HPDE6-E6E7 (cell line): ENCODE measurements at regions not wholly inside any gene's neighbourhood (a gene's known extent, or its start where the extent isn't known, plus 50 kb on each side); places are given as distances from the start of the nearest gene placed in this dataset.
A peak's percentile ranks its signal among the peaks of the same experiment; 100 is the strongest.
"Not testable (repeated sequence)": the region's sequence is repeated elsewhere in the genome, so short reads cannot be mapped to it uniquely, and the experiment has no call there.

Experiments used
- DNase-seq: peaks from one replicate; pipeline ENCODE4 v3.0.0; 2011; ENCODE audit warnings: missing footprints; ENCODE audit errors: extremely low spot score

GRCh38 chrX:74251006-74251930, 52.7 kb upstream of the ZCCHC13 start:
- no peak for DNase-seq

GRCh38 chrX:74250574-74250973, 53.4 kb upstream of the ZCCHC13 start:
- no peak for DNase-seq

GRCh38 chrX:74249963-74250362, 54.0 kb upstream of the ZCCHC13 start:
- DNase-seq, result no peak

- no peak for DNase-seq
These were observed 55.1 kb upstream of the ZCCHC13 start for GRCh38 chrX:74248889-74249288.

GRCh38 chrX:74246524-74246923, 57.5 kb upstream of the ZCCHC13 start:
- DNase-seq, result peak; percentile 8

GRCh38 chrX:74242484-74243138, 61.4 kb upstream of the ZCCHC13 start:
- no peak for DNase-seq

GRCh38 chrX:74242050-74242449, 61.9 kb upstream of the ZCCHC13 start:
- DNase-seq, result no peak

GRCh38 chrX:74238771-74239170, 65.2 kb upstream of the ZCCHC13 start:
- no peak for DNase-seq

- DNase-seq, result no peak
These were observed 69.2 kb upstream of the ZCCHC13 start for GRCh38 chrX:74234818-74235217.

- DNase-seq, result no peak
These were observed 71.1 kb upstream of the ZCCHC13 start for GRCh38 chrX:74232859-74233258.

- no peak for DNase-seq
These were observed 72.4 kb upstream of the ZCCHC13 start for GRCh38 chrX:74231625-74232024.

- DNase-seq, result no peak
These were observed 73.9 kb upstream of the ZCCHC13 start for GRCh38 chrX:74230094-74230493.

- DNase-seq, result no peak
These were observed 78.9 kb upstream of the ZCCHC13 start for GRCh38 chrX:74225111-74225510.

- DNase-seq, result no peak
These were observed 83.7 kb upstream of the ZCCHC13 start for GRCh38 chrX:74220277-74220676.

GRCh38 chrX:74218895-74219294, 85.1 kb upstream of the ZCCHC13 start:
- DNase-seq, result no peak

GRCh38 chrX:74216421-74216820, 87.6 kb upstream of the ZCCHC13 start:
- no peak for DNase-seq

GRCh38 chrX:74211911-74212310, 92.1 kb upstream of the ZCCHC13 start:
- no peak for DNase-seq

- no peak for DNase-seq
These were observed 96.4 kb upstream of the ZCCHC13 start for GRCh38 chrX:74207539-74207938.

GRCh38 chrX:74195605-74196004, 108.4 kb upstream of the ZCCHC13 start:
- DNase-seq, result no peak

- no peak for DNase-seq
These were observed 108.9 kb upstream of the ZCCHC13 start for GRCh38 chrX:74195120-74195519.

GRCh38 chrX:74187211-74187610, 116.8 kb upstream of the ZCCHC13 start:
- DNase-seq, result no peak

GRCh38 chrX:74183047-74183446, 120.9 kb upstream of the ZCCHC13 start:
- DNase-seq, result not testable (repeated sequence)

GRCh38 chrX:74181976-74182375, 122.0 kb upstream of the ZCCHC13 start:
- DNase-seq, result not testable (repeated sequence)
